ENCODE measurements at regions not wholly inside any gene's neighbourhood (a gene's known extent, or its start where the extent isn't known, plus 50 kb on each side); places are given as distances from the start of the nearest gene placed in this dataset.

- TF ChIP-seq, protein P1, sequence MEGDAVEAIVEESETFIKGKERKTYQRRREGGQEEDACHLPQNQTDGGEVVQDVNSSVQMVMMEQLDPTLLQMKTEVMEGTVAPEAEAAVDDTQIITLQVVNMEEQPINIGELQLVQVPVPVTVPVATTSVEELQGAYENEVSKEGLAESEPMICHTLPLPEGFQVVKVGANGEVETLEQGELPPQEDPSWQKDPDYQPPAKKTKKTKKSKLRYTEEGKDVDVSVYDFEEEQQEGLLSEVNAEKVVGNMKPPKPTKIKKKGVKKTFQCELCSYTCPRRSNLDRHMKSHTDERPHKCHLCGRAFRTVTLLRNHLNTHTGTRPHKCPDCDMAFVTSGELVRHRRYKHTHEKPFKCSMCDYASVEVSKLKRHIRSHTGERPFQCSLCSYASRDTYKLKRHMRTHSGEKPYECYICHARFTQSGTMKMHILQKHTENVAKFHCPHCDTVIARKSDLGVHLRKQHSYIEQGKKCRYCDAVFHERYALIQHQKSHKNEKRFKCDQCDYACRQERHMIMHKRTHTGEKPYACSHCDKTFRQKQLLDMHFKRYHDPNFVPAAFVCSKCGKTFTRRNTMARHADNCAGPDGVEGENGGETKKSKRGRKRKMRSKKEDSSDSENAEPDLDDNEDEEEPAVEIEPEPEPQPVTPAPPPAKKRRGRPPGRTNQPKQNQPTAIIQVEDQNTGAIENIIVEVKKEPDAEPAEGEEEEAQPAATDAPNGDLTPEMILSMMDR (optimal IDR thresholded peaks at IDR 0.05 in 1 of 3, IDR thresholded peaks at IDR 0.05 in 1 of 3, conservative IDR thresholded peaks at IDR 0.05 in 1 of 3; ENCODE audit: extremely low read depth in 1 of 3, insufficient read depth in 2 of 3, low read length in 3 of 3), result no peak
- no peak for TF ChIP-seq EZH2 (IDR thresholded peaks at IDR 0.05; ENCODE audit: low read length)
These were observed 208.6 kb upstream of the TOPAZ1 start for GRCh38 chr3:44033123-44033522.

Data from keratinocyte (primary cell).